ENCODE measurements at regions not wholly inside any gene's neighbourhood (a gene's known extent, or its start where the extent isn't known, plus 50 kb on each side); places are given as distances from the start of the nearest gene placed in this dataset.
"Not testable (repeated sequence)": the region's sequence is repeated elsewhere in the genome, so short reads cannot be mapped to it uniquely, and the experiment has no call there.

GRCh38 chr6:81624453-81624852 lies 128.0 kb downstream of the TENT5A start:
- DNase-seq (ENCODE audit: low spot score) = no peak

GRCh38 chr6:81623106-81623759 lies 129.2 kb downstream of the TENT5A start:
- no peak for DNase-seq (ENCODE audit: low spot score)

- DNase-seq (ENCODE audit: low spot score) = no peak
These were observed 130.6 kb downstream of the TENT5A start for GRCh38 chr6:81621816-81622395.

- DNase-seq (ENCODE audit: low spot score) = no peak
These were observed 138.2 kb downstream of the TENT5A start for GRCh38 chr6:81614292-81614691.

GRCh38 chr6:81613606-81614005 lies 138.9 kb downstream of the TENT5A start:
- no peak for DNase-seq (ENCODE audit: low spot score)

GRCh38 chr6:81612136-81612535 lies 140.3 kb downstream of the TENT5A start:
- DNase-seq (ENCODE audit: low spot score) = no peak

GRCh38 chr6:81609736-81610135 lies 142.7 kb downstream of the TENT5A start:
- DNase-seq (ENCODE audit: low spot score) = no peak

- no peak for DNase-seq (ENCODE audit: low spot score)
These were observed 143.7 kb downstream of the TENT5A start for GRCh38 chr6:81608776-81609175.

GRCh38 chr6:81606965-81607381 lies 145.5 kb downstream of the TENT5A start:
- DNase-seq (ENCODE audit: low spot score) = no peak

GRCh38 chr6:81605526-81605925 lies 147.0 kb downstream of the TENT5A start:
- no peak for DNase-seq (ENCODE audit: low spot score)

- DNase-seq (ENCODE audit: low spot score) = no peak
These were observed 150.6 kb downstream of the TENT5A start for GRCh38 chr6:81601918-81602317.

GRCh38 chr6:81600488-81600887 lies 152.0 kb downstream of the TENT5A start:
- DNase-seq (ENCODE audit: low spot score) = not testable (repeated sequence)

- DNase-seq (ENCODE audit: low spot score) = no peak
These were observed 158.0 kb downstream of the TENT5A start for GRCh38 chr6:81594501-81594900.

- no peak for DNase-seq (ENCODE audit: low spot score)
These were observed 162.2 kb downstream of the TENT5A start for GRCh38 chr6:81590314-81590691.

- no peak for DNase-seq (ENCODE audit: low spot score)
These were observed 162.8 kb downstream of the TENT5A start for GRCh38 chr6:81589465-81590313.

GRCh38 chr6:81585686-81586085 lies 166.8 kb downstream of the TENT5A start:
- not testable (repeated sequence) for DNase-seq (ENCODE audit: low spot score)

- not testable (repeated sequence) for DNase-seq (ENCODE audit: low spot score)
These were observed 168.3 kb downstream of the TENT5A start for GRCh38 chr6:81584156-81584555.

- no peak for DNase-seq (ENCODE audit: low spot score)
These were observed 177.0 kb downstream of the TENT5A start for GRCh38 chr6:81575442-81575841.

GRCh38 chr6:81572020-81572419 lies 180.5 kb downstream of the TENT5A start:
- no peak for DNase-seq (ENCODE audit: low spot score)

GRCh38 chr6:81570681-81571080 lies 181.8 kb downstream of the TENT5A start:
- DNase-seq (ENCODE audit: low spot score) = no peak

- DNase-seq (ENCODE audit: low spot score) = no peak
These were observed 183.5 kb downstream of the TENT5A start for GRCh38 chr6:81568973-81569372.

- DNase-seq (ENCODE audit: low spot score) = no peak
These were observed 187.4 kb downstream of the TENT5A start for GRCh38 chr6:81565071-81565470.

GRCh38 chr6:81564470-81565068 lies 187.9 kb downstream of the TENT5A start:
- no peak for DNase-seq (ENCODE audit: low spot score)
